H9 (cell line): ENCODE measurements at regions not wholly inside any gene's neighbourhood (a gene's known extent, or its start where the extent isn't known, plus 50 kb on each side); places are given as distances from the start of the nearest gene placed in this dataset.

Source experiments
- DNase-seq: peaks from one replicate; pipeline ENCODE4 v3.0.0-alpha.2; 2017
- H2AFZ ChIP-seq: one replicate; pipeline ENCODE4 v1.6.1; 2013; ENCODE audit warnings: mild to moderate bottlenecking, low read length, control low read depth, moderate library complexity
- H2AK5ac ChIP-seq: 2 replicates; pipeline ENCODE4 v1.6.1; 2013; ENCODE audit warnings: low read length, control low read depth, mixed read lengths; ENCODE audit not compliant: insufficient read length
- H2BK120ac ChIP-seq: one replicate; pipeline ENCODE4 v1.6.1; 2013; ENCODE audit warnings: low read depth, mild to moderate bottlenecking, low read length, control low read depth, inconsistent platforms; ENCODE audit not compliant: poor library complexity, severe bottlenecking
- H2BK12ac ChIP-seq: 2 replicates; pipeline ENCODE4 v1.6.1; 2013; ENCODE audit warnings: low read length, control low read depth, mixed read lengths, low read depth; ENCODE audit not compliant: insufficient read length
- H2BK15ac ChIP-seq: 2 replicates; pipeline ENCODE4 v1.6.1; 2013; ENCODE audit warnings: low read depth, low read length, control low read depth
- H2BK20ac ChIP-seq: one replicate; pipeline ENCODE4 v1.6.1; 2013; ENCODE audit warnings: low read depth, mild to moderate bottlenecking, low read length, control low read depth, inconsistent platforms; ENCODE audit not compliant: poor library complexity, severe bottlenecking
- H2BK5ac ChIP-seq: 2 replicates; pipeline ENCODE4 v1.6.1; 2013; ENCODE audit warnings: low read length, control low read depth, mixed read lengths; ENCODE audit not compliant: insufficient read length
- H3K14ac ChIP-seq: 2 replicates; pipeline ENCODE4 v1.6.1; 2013; ENCODE audit warnings: low read length, control low read depth; ENCODE audit not compliant: insufficient read depth
- H3K18ac ChIP-seq: 2 replicates; pipeline ENCODE4 v1.6.1; 2013; ENCODE audit warnings: low read depth, mild to moderate bottlenecking, mixed read lengths, low read length, control low read depth; ENCODE audit not compliant: insufficient read length
- H3K23ac ChIP-seq: 2 replicates; pipeline ENCODE4 v1.6.1; 2013; ENCODE audit warnings: low read length, control low read depth, mixed read lengths, low read depth; ENCODE audit not compliant: insufficient read length
- H3K23me2 ChIP-seq: 2 replicates; pipeline ENCODE4 v1.6.1; 2013; ENCODE audit warnings: low read depth, mild to moderate bottlenecking, mixed read lengths, low read length, control low read depth; ENCODE audit not compliant: insufficient read length, poor library complexity, severe bottlenecking
- H3K27ac ChIP-seq: 2 replicates; pipeline ENCODE4 v1.5.1; 2013; ENCODE audit warnings: low read length, control low read depth, mixed read lengths, low read depth; ENCODE audit not compliant: insufficient read length
- H3K27me3 ChIP-seq: 2 replicates; pipeline ENCODE4 v1.6.1; 2013; ENCODE audit warnings: low read length, control low read depth, inconsistent platforms; ENCODE audit not compliant: insufficient read depth
- H3K4ac ChIP-seq: 2 replicates; pipeline ENCODE4 v1.6.1; 2013; ENCODE audit warnings: low read depth, mild to moderate bottlenecking, control low read depth, inconsistent platforms, low read length, moderate library complexity
- H3K4me1 ChIP-seq: 2 replicates; pipeline ENCODE4 v1.6.1; 2013; ENCODE audit warnings: low read length, control low read depth, inconsistent platforms; ENCODE audit not compliant: insufficient read depth
- H3K4me2 ChIP-seq: 2 replicates; pipeline ENCODE4 v1.6.1; 2013; ENCODE audit warnings: low read length, control low read depth, mixed read lengths; ENCODE audit not compliant: insufficient read length, insufficient read depth
- H3K56ac ChIP-seq: 2 replicates; pipeline ENCODE4 v1.6.1; 2013; ENCODE audit warnings: low read depth, mild to moderate bottlenecking, mixed read lengths, low read length, control low read depth; ENCODE audit not compliant: insufficient read length
- H3K79me1 ChIP-seq: 2 replicates; pipeline ENCODE4 v1.6.1; 2013; ENCODE audit warnings: low read depth, mild to moderate bottlenecking, moderate library complexity, low read length, control low read depth, inconsistent platforms; ENCODE audit not compliant: insufficient read depth, poor library complexity, severe bottlenecking
- H3K79me2 ChIP-seq: 2 replicates; pipeline ENCODE4 v1.6.1; 2013; ENCODE audit warnings: low read length, control low read depth, inconsistent platforms; ENCODE audit not compliant: insufficient read depth
- H3K9ac ChIP-seq: 2 replicates; pipeline ENCODE4 v1.6.1; 2013; ENCODE audit warnings: low read length, control low read depth, mixed read lengths; ENCODE audit not compliant: insufficient read length; ENCODE audit errors: extremely low read depth
- H3K9me3 ChIP-seq: one replicate; pipeline ENCODE4 v1.6.1; 2013; ENCODE audit warnings: low read depth, low read length, inconsistent platforms; ENCODE audit not compliant: control insufficient read depth
- H3T11ph ChIP-seq: one replicate; pipeline ENCODE4 v1.6.1; 2013; ENCODE audit warnings: mild to moderate bottlenecking, low read length, control low read depth, inconsistent platforms
- H4K20me1 ChIP-seq: one replicate; pipeline ENCODE4 v1.6.1; 2013; ENCODE audit not compliant: control insufficient read depth, insufficient read length, insufficient read depth
- H4K5ac ChIP-seq: 2 replicates; pipeline ENCODE4 v1.6.1; 2013; ENCODE audit warnings: low read depth, mild to moderate bottlenecking, mixed read lengths, low read length, control low read depth; ENCODE audit not compliant: insufficient read length
- H4K8ac ChIP-seq: replicated peaks from 2 replicates; pipeline ENCODE4 v1.6.1; 2013; ENCODE audit warnings: low read length, control low read depth, mixed read lengths, low read depth; ENCODE audit not compliant: insufficient read length
- H4K91ac ChIP-seq: 2 replicates; pipeline ENCODE4 v1.6.1; 2013; ENCODE audit warnings: low read depth, mild to moderate bottlenecking, moderate library complexity, mixed read lengths, low read length, control low read depth; ENCODE audit not compliant: insufficient read length
- H3K27ac Mint-ChIP-seq, 3 experiments: 2 replicates in 2 of 3; 3 replicates in 1 of 3; pipeline ENCODE4 v1.8.0; 2020 to 2021; ENCODE audit warnings: mixed read lengths in 3 of 3, mild to moderate bottlenecking in 1 of 3, moderate library complexity in 1 of 3
- H3K27me3 Mint-ChIP-seq: 2 replicates; pipeline ENCODE4 v1.8.0; 2021; ENCODE audit warnings: low read depth, mild to moderate bottlenecking, moderate library complexity, mixed read lengths
- H3K36me3 Mint-ChIP-seq, 3 experiments: 2 replicates in 2 of 3; 3 replicates in 1 of 3; pipeline ENCODE4 v1.8.0; 2020 to 2021; ENCODE audit warnings: low read depth in 3 of 3, mixed read lengths in 3 of 3; ENCODE audit not compliant: insufficient read depth in 1 of 3
- H3K4me1 Mint-ChIP-seq, 2 experiments: 2 replicates each; pipeline ENCODE4 v1.8.0; 2020; ENCODE audit warnings: mixed read lengths in 2 of 2
- H3K4me3 Mint-ChIP-seq, 2 experiments: 2 replicates in 1 of 2; 3 replicates in 1 of 2; pipeline ENCODE4 v1.8.0; 2020 to 2021; ENCODE audit warnings: mild to moderate bottlenecking in 2 of 2, mixed read lengths in 2 of 2, moderate library complexity in 1 of 2
- H3K9me3 Mint-ChIP-seq, 2 experiments: 2 replicates in 1 of 2; 3 replicates in 1 of 2; pipeline ENCODE4 v1.8.0; 2020; ENCODE audit warnings: mild to moderate bottlenecking in 2 of 2, mixed read lengths in 2 of 2, moderate library complexity in 1 of 2
- WGBS: extraction: QIAGEN DNeasy Blood & Tissue Kit; methylation state at CpG from one replicate; pipeline ENCODE4 v1.1.7; 2013; ENCODE audit warnings: missing lambda C conversion rate, low lambda C conversion rate, mixed read lengths; ENCODE audit not compliant: insufficient read length; ENCODE audit errors: extremely low coverage; 5-methylcytosine and 5-hydroxymethylcytosine counted together
- TF ChIP-seq, protein P1 (sequence below): fragments of 200-600 bp; sonication (generic); conservative IDR thresholded peaks from 3 replicates; pipeline ENCODE4 v1.8.0; 2021; ENCODE audit warnings: antibody characterized with exemption, mild to moderate bottlenecking

DNA sequence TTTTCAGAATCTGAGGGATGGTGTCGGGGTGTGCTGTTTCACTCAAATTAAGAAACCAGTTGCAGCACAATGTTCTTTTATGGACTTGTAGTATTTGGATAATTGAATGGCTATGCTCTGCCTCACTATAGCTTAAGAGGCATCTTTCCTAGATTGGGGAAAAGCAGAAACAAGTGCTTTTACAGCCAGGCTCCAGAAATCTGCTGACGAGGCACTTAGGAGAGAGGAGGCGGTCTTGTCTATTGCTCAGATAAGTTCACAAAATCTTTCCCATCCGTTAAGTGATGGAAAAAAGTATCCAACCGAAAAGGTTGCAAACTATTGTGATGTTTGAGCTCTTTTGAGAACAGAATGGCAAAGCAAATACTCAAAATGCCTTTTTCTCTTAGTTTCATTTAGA is 336.1 kb upstream of the RARB start:
- H3T11ph ChIP-seq = no peak overlapping the region
- H3K27ac ChIP-seq = no peak overlapping the region
- no peak overlapping the region for H4K8ac ChIP-seq
- H2BK12ac ChIP-seq = no peak overlapping the region
- no peaks in the 10 kb centered on the region for H3K23me2 ChIP-seq
- H3K79me1 ChIP-seq = no peaks in the 10 kb centered on the region
- no peak overlapping the region for H2BK15ac ChIP-seq
- H2AFZ ChIP-seq = no peak overlapping the region
- no peak overlapping the region for H2BK5ac ChIP-seq
- H3K27me3 Mint-ChIP-seq = no peaks in the 10 kb centered on the region
- H3K27ac Mint-ChIP-seq = no peak overlapping the region; a peak in 1 of 7 replicates
- no CpG with 5 or more reads among the region's 5 CpGs for WGBS
- no peak overlapping the region for H3K23ac ChIP-seq
- H3K4me3 Mint-ChIP-seq = no peak overlapping the region
- no peak overlapping the region for H2BK20ac ChIP-seq
- no peak overlapping the region for H3K4ac ChIP-seq
- TF ChIP-seq, protein P1, sequence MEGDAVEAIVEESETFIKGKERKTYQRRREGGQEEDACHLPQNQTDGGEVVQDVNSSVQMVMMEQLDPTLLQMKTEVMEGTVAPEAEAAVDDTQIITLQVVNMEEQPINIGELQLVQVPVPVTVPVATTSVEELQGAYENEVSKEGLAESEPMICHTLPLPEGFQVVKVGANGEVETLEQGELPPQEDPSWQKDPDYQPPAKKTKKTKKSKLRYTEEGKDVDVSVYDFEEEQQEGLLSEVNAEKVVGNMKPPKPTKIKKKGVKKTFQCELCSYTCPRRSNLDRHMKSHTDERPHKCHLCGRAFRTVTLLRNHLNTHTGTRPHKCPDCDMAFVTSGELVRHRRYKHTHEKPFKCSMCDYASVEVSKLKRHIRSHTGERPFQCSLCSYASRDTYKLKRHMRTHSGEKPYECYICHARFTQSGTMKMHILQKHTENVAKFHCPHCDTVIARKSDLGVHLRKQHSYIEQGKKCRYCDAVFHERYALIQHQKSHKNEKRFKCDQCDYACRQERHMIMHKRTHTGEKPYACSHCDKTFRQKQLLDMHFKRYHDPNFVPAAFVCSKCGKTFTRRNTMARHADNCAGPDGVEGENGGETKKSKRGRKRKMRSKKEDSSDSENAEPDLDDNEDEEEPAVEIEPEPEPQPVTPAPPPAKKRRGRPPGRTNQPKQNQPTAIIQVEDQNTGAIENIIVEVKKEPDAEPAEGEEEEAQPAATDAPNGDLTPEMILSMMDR = no peak
- H3K9ac ChIP-seq = no peak overlapping the region
- H4K91ac ChIP-seq = no peak overlapping the region
- no peaks in the 10 kb centered on the region for H3K79me2 ChIP-seq
- H4K20me1 ChIP-seq = no peaks in the 10 kb centered on the region
- no peak for DNase-seq
- H4K5ac ChIP-seq = no peak overlapping the region
- H2AK5ac ChIP-seq = no peak overlapping the region
- no peak overlapping the region for H3K18ac ChIP-seq
- no peaks in the 10 kb centered on the region; a peak in 1 of 7 replicates for H3K36me3 Mint-ChIP-seq
- H2BK120ac ChIP-seq = no peak overlapping the region
- H3K27me3 ChIP-seq = no peaks in the 10 kb centered on the region
- H3K9me3 Mint-ChIP-seq = no peaks in the 10 kb centered on the region; a peak in 1 of 5 replicates
- no peak overlapping the region for H3K56ac ChIP-seq
- H3K14ac ChIP-seq = no peak overlapping the region
- no peak overlapping the region for H3K4me2 ChIP-seq
- H3K4me1 ChIP-seq = no peaks in the 10 kb centered on the region; the same call in 1 of the 2 replicates
- no peaks in the 10 kb centered on the region for H3K9me3 ChIP-seq
- H3K4me1 Mint-ChIP-seq = peaks cover 19 to 41% of the 10 kb centered on the region in 2 experiments
